Left lung (tissue), 4 donors: ENCODE measurements at regions not wholly inside any gene's neighbourhood (a gene's known extent, or its start where the extent isn't known, plus 50 kb on each side); places are given as distances from the start of the nearest gene placed in this dataset.
A peak's percentile ranks its signal among the peaks of the same experiment; 100 is the strongest.

ENCODE experiments used
- ATAC-seq: fragments of 200-7000 bp; cut with Tn5 transposase; one replicate; pipeline ENCODE4 v1.9.1; 2020; ENCODE audit warnings: moderate library complexity
- DNase-seq, 4 donors: peaks; one replicate each; pipeline ENCODE4 v3.0.0-alpha.2; 2013 to 2020
- H3K27ac ChIP-seq, 2 donors: fragments of 200-600 bp; sonication (generic) in 1 of 2; one replicate each; pipeline versions ENCODE4 v1.5.0 to v1.8.0; 2020 to 2021
- H3K27me3 ChIP-seq, 2 donors: fragments of 200-600 bp; sonication (generic) in 1 of 2; one replicate each; pipeline versions ENCODE4 v1.5.0 to v1.8.0; 2020 to 2021
- H3K36me3 ChIP-seq, 2 donors: fragments of 200-600 bp; sonication (generic) in 1 of 2; one replicate each; pipeline versions ENCODE4 v1.5.0 to v1.8.0; 2020 to 2021
- H3K4me1 ChIP-seq, 2 donors: fragments of 200-600 bp; one replicate each; pipeline ENCODE4 v1.8.0; 2021
- H3K4me3 ChIP-seq, 2 donors: fragments of 200-600 bp; sonication (generic) in 1 of 2; one replicate each; pipeline versions ENCODE4 v1.5.0 to v1.8.0; 2020 to 2021; ENCODE audit warnings: mild to moderate bottlenecking in 1 of 2
- H3K9me3 ChIP-seq, 2 donors: fragments of 200-600 bp; sonication (generic) in 1 of 2; one replicate each; pipeline versions ENCODE4 v1.5.0 to v1.8.0; 2020 to 2021
- intact Hi-C, 2 donors: fragments of 100-400 bp; cut with DNase I; formaldehyde crosslinking; loops; one replicate each; pipeline versions ENCODE4 v1.11.2 to v1.14.2; 2022
- TF ChIP-seq, protein P1 (sequence below), 2 donors: fragments of 200-600 bp; sonication (generic) in 1 of 2; IDR thresholded peaks; one replicate each; pipeline versions ENCODE4 v1.5.0 to v1.8.0; 2021; ENCODE audit warnings: antibody characterized with exemption in 2 of 2
- donor health status: DM: no; HTN: yes; CAD: no.
- donor health status: DM: no; HTN: no; CAD: no.

DNA sequence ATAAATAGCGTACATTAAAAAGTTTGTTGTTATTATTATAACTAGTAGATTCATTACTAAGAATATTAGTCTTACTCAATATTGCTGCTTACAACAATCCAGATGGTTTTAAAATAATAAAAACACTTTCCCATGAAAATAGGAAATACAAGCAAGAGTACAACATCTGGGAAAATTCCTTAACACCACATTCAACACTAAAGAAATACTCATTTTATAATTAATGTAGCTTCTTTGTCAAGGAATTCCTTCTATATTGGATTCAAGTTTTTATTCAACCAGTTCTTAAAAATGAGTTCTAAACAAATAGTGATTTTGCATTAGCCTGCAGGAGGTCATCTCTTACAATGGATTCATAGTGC, 650.3 kb upstream of the SLC35B3 start:
- TF ChIP-seq, protein P1, sequence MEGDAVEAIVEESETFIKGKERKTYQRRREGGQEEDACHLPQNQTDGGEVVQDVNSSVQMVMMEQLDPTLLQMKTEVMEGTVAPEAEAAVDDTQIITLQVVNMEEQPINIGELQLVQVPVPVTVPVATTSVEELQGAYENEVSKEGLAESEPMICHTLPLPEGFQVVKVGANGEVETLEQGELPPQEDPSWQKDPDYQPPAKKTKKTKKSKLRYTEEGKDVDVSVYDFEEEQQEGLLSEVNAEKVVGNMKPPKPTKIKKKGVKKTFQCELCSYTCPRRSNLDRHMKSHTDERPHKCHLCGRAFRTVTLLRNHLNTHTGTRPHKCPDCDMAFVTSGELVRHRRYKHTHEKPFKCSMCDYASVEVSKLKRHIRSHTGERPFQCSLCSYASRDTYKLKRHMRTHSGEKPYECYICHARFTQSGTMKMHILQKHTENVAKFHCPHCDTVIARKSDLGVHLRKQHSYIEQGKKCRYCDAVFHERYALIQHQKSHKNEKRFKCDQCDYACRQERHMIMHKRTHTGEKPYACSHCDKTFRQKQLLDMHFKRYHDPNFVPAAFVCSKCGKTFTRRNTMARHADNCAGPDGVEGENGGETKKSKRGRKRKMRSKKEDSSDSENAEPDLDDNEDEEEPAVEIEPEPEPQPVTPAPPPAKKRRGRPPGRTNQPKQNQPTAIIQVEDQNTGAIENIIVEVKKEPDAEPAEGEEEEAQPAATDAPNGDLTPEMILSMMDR (IDR thresholded peaks at IDR 0.05): no peak
- H3K4me3 ChIP-seq: no peak overlapping the region
- no peaks in the 10 kb centered on the region for H3K27me3 ChIP-seq
- no peak overlapping the region for H3K27ac ChIP-seq
- H3K36me3 ChIP-seq: no peaks in the 10 kb centered on the region
- DNase-seq (peak in 2 of 4 donors; percentile 30 to 60), ATAC-seq (no peak)
- H3K9me3 ChIP-seq: no peaks in the 10 kb centered on the region
- no peaks in the 10 kb centered on the region for H3K4me1 ChIP-seq
- intact Hi-C loops: no loop called here

GRCh38 chr6:9085054-9085708, 649.8 kb upstream of the SLC35B3 start:
- Histone ChIP-seq H3K4me3 (no peak overlapping the region), H3K4me1 (no peaks in the 10 kb centered on the region), H3K27ac (no peak overlapping the region), H3K9me3 (no peaks in the 10 kb centered on the region), H3K27me3 (no peaks in the 10 kb centered on the region), H3K36me3 (no peaks in the 10 kb centered on the region)
- DNase-seq (no peak), ATAC-seq (no peak)
- TF ChIP-seq, protein P1 (IDR thresholded peaks at IDR 0.05): no peak
- intact Hi-C loops: no loop called here

DNA sequence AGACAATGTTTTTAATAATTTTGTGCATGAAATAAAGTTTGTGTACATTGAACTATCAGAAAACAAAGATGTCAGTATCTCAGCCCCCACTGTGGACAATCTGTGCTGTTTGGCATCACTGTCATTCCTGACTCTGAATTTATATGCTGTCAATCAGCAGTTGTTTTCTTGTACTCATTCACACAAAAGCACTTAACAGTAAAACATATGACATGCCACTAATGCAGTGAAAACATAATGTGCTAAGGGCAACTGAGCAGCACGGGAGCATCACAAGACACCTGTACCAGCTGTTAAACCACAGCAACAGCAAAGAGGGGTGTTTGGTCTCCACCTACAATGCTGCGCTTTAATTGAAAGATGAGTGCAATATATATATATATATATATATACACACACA, 647.8 kb upstream of the SLC35B3 start:
- DNase-seq: no peak
- no peak overlapping the region for H3K27ac ChIP-seq
- TF ChIP-seq, protein P1 (IDR thresholded peaks at IDR 0.05): no peak
- H3K36me3 ChIP-seq: no peaks in the 10 kb centered on the region
- ATAC-seq: no peak
- no peaks in the 10 kb centered on the region for H3K27me3 ChIP-seq
- H3K4me1 ChIP-seq: no peaks in the 10 kb centered on the region
- no peak overlapping the region for H3K4me3 ChIP-seq
- H3K9me3 ChIP-seq: no peaks in the 10 kb centered on the region
- intact Hi-C loops: no loop called here

DNA sequence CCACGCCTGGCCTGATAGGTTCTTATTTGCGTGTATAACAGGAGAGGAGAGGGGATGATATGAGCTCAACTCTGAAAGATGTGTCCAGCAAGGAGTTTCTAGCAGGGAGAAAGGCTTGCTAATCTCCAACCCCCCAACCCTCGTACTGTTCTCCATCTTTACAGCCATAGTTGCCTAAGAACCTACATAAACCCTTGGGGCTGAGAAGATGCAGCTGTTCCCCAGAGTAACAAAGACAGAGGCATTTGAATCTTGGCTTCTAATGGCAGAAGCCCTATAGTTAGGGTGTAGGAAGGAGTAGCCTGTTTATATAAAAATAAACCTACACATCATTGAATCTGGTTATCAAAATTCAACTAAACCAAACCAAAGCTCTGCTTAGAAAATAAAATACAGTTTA, 631.4 kb upstream of the SLC35B3 start:
- TF ChIP-seq, protein P1 (IDR thresholded peaks at IDR 0.05): no peak
- Histone ChIP-seq H3K4me1 (no peaks in the 10 kb centered on the region), H3K27ac (no peak overlapping the region), H3K36me3 (no peaks in the 10 kb centered on the region), H3K9me3 (no peaks in the 10 kb centered on the region), H3K27me3 (no peaks in the 10 kb centered on the region), H3K4me3 (no peak overlapping the region)
- peak in 1 of 4 donors; percentile 75 for DNase-seq
- ATAC-seq: no peak
- intact Hi-C loops: no loop called here

GRCh38 chr6:9064156-9064555, 628.8 kb upstream of the SLC35B3 start:
- intact Hi-C loops: no loop called here
- H3K27ac ChIP-seq: no peak overlapping the region
- H3K27me3 ChIP-seq: no peaks in the 10 kb centered on the region
- no peak for DNase-seq
- no peak overlapping the region for H3K4me3 ChIP-seq
- H3K36me3 ChIP-seq: no peaks in the 10 kb centered on the region
- TF ChIP-seq, protein P1 (IDR thresholded peaks at IDR 0.05): no peak
- no peak for ATAC-seq
- no peaks in the 10 kb centered on the region for H3K9me3 ChIP-seq
- no peaks in the 10 kb centered on the region for H3K4me1 ChIP-seq
